GM19025 (cell line): ENCODE measurements at regions not wholly inside any gene's neighbourhood (a gene's known extent, or its start where the extent isn't known, plus 50 kb on each side); places are given as distances from the start of the nearest gene placed in this dataset.

Experiments used
- ATAC-seq: cut with Tn5 transposase; IDR thresholded peaks from one replicate; pipeline ENCODE4 v1.9.1; 2021; ENCODE audit warnings: mild to moderate bottlenecking, low read depth, moderate library complexity; ENCODE audit not compliant: unreplicated experiment

GRCh38 chr18:71168557-71169145 lies 879.8 kb downstream of the SOCS6 start:
- ATAC-seq, result no peak

GRCh38 chr18:71136487-71136886 lies 847.6 kb downstream of the SOCS6 start:
- no peak for ATAC-seq

- ATAC-seq, result no peak
These were observed 845.3 kb downstream of the SOCS6 start for GRCh38 chr18:71134122-71134521.

GRCh38 chr18:71131918-71132317 lies 843.1 kb downstream of the SOCS6 start:
- no peak for ATAC-seq

GRCh38 chr18:71130351-71130750 lies 841.5 kb downstream of the SOCS6 start:
- no peak for ATAC-seq

GRCh38 chr18:71125581-71125980 lies 836.7 kb downstream of the SOCS6 start:
- no peak for ATAC-seq

- no peak for ATAC-seq
These were observed 827.7 kb downstream of the SOCS6 start for GRCh38 chr18:71116535-71116934.

GRCh38 chr18:71115261-71115660 lies 826.4 kb downstream of the SOCS6 start:
- no peak for ATAC-seq

GRCh38 chr18:71114550-71115210 lies 825.8 kb downstream of the SOCS6 start:
- no peak for ATAC-seq

GRCh38 chr18:71107244-71107643 lies 818.4 kb downstream of the SOCS6 start:
- ATAC-seq, result no peak

GRCh38 chr18:71106701-71107100 lies 817.9 kb downstream of the SOCS6 start:
- no peak for ATAC-seq

- no peak for ATAC-seq
These were observed 817.2 kb downstream of the SOCS6 start for GRCh38 chr18:71105994-71106546.

GRCh38 chr18:71105078-71105819 lies 816.4 kb downstream of the SOCS6 start:
- ATAC-seq, result no peak

- no peak for ATAC-seq
These were observed 790.8 kb downstream of the SOCS6 start for GRCh38 chr18:71079606-71080005.

- ATAC-seq, result no peak
These were observed 788.6 kb downstream of the SOCS6 start for GRCh38 chr18:71077451-71077850.

- ATAC-seq, result no peak
These were observed 786.3 kb downstream of the SOCS6 start for GRCh38 chr18:71075147-71075546.

GRCh38 chr18:71068338-71068737 lies 779.5 kb downstream of the SOCS6 start:
- ATAC-seq, result no peak

GRCh38 chr18:71049893-71050292 lies 761.0 kb downstream of the SOCS6 start:
- no peak for ATAC-seq

GRCh38 chr18:71047882-71048281 lies 759.0 kb downstream of the SOCS6 start:
- no peak for ATAC-seq

- ATAC-seq, result no peak
These were observed 756.7 kb downstream of the SOCS6 start for GRCh38 chr18:71045331-71046065.

GRCh38 chr18:71040161-71040560 lies 751.3 kb downstream of the SOCS6 start:
- no peak for ATAC-seq
